ENCODE measurements at regions not wholly inside any gene's neighbourhood (a gene's known extent, or its start where the extent isn't known, plus 50 kb on each side); places are given as distances from the start of the nearest gene placed in this dataset.

DNA sequence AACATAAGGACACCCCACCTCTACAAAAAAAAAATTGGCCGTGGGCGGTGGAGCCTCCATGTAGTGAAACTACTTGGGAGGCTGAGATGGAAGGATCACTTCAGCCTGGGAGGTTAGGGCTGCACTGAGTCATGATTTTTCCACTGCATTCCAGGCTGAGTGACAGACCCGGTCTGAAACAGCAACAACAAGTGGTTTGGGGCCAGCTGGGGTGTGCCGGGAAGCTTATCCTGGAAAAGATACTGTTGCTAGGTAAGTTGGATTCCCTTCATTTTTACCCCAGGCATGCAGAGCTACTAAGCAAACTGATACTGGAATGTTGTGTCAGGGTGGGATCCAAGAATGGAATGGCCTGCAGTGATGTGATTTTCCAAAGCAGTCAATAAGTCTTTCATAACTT, 57.0 kb downstream of the XAGE2 start:
- DNase-seq = peak; percentile 46
- Histone ChIP-seq H3K4me3 (no peak overlapping the region), H3K27me3 (no peaks in the 10 kb centered on the region), H3K36me3 (no peaks in the 10 kb centered on the region), H3K9me3 (no peaks in the 10 kb centered on the region)

DNA sequence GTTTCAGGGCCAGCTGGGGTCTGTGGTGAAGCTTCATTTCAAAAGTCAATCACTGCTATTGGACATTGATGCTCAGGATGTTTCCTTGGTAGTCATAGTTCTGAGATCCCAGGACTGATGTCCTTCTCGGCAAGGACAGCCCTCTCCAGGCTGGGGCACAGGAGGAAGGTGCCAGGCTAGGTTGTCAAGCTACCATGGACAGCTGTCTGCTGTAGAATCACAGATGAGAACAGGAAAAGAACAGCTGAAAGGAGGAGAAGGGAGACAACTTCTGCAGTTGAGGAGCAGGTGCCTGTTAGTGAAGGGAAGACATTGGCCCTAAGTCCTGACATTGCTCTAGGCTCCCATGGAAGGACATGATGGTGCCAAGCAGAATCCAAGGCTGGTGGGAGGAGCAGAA, 58.0 kb downstream of the XAGE2 start:
- Histone ChIP-seq H3K9me3 (no peaks in the 10 kb centered on the region), H3K4me3 (no peak overlapping the region), H3K27me3 (no peaks in the 10 kb centered on the region), H3K36me3 (no peaks in the 10 kb centered on the region)
- DNase-seq = no peak

DNA sequence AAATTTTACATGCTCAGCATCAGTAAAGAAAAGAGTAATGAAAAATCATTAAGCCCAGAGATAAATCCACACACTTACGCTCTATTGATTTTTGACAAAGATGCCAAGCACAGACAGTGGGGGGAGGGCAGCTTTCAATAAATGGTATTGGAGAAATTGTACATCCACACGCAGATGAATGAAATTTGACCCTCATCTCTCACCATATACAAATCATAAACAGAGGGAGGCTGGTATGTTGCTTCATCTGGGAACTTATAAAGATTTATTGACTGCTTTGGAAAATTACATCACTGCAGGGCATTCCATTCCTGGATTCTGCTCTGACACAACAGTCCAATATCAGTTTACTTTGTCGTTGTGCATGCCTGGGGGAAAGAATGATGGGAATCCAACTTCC, 58.4 kb upstream of the XAGE1A start:
- Histone ChIP-seq H3K36me3 (no peaks in the 10 kb centered on the region), H3K9me3 (no peaks in the 10 kb centered on the region), H3K27me3 (no peaks in the 10 kb centered on the region), H3K4me3 (no peak overlapping the region)
- DNase-seq = no peak

Data from MG63 (cell line).